ENCODE measurements at regions not wholly inside any gene's neighbourhood (a gene's known extent, or its start where the extent isn't known, plus 50 kb on each side); places are given as distances from the start of the nearest gene placed in this dataset.

GRCh38 chr2:144049137-144049536, 470.8 kb downstream of the ZEB2 start:
- H3K4me1 Mint-ChIP-seq, result no peaks in the 10 kb centered on the region
- Histone ChIP-seq H2BK5ac (ENCODE audit: insufficient read length, low read length) (no peak overlapping the region), H3K79me1 (ENCODE audit: insufficient read depth, low read depth, low read length, poor library complexity, severe bottlenecking) (no peaks in the 10 kb centered on the region), H3K4me2 (ENCODE audit: insufficient read depth, insufficient read length, low read length) (no peak overlapping the region), H3K79me2 (ENCODE audit: insufficient read depth, low read length) (no peaks in the 10 kb centered on the region), H2BK12ac (ENCODE audit: insufficient read length, low read depth, low read length) (no peak overlapping the region), H3K14ac (ENCODE audit: insufficient read depth, low read length) (no peak overlapping the region), H2BK120ac (ENCODE audit: low read depth, low read length, poor library complexity, severe bottlenecking) (no peak overlapping the region), H3K23ac (ENCODE audit: insufficient read length, low read depth, low read length) (no peak overlapping the region), H3K18ac (ENCODE audit: insufficient read length, low read depth, low read length) (no peak overlapping the region), H3K9me3 (ENCODE audit: control insufficient read depth, low read depth, low read length) (no peaks in the 10 kb centered on the region), H3K27ac (ENCODE audit: insufficient read length, low read depth, low read length) (no peak overlapping the region), H3K9ac (ENCODE audit: extremely low read depth, insufficient read length, low read length) (no peak overlapping the region), H4K8ac (replicated peaks; ENCODE audit: insufficient read length, low read depth, low read length) (no peak overlapping the region), H3K56ac (ENCODE audit: insufficient read length, low read depth, low read length) (no peak overlapping the region), H3K27me3 (ENCODE audit: insufficient read depth, low read length) (no peaks in the 10 kb centered on the region), H2BK15ac (ENCODE audit: low read depth, low read length) (no peak overlapping the region), H4K91ac (ENCODE audit: insufficient read length, low read depth, low read length) (no peak overlapping the region), H2AFZ (ENCODE audit: low read length) (no peak overlapping the region), H3K23me2 (ENCODE audit: insufficient read length, low read depth, low read length, poor library complexity, severe bottlenecking) (no peaks in the 10 kb centered on the region), H3K4me1 (ENCODE audit: insufficient read depth, low read length) (no peaks in the 10 kb centered on the region), H2AK5ac (ENCODE audit: insufficient read length, low read length) (no peak overlapping the region), H3T11ph (ENCODE audit: low read length) (no peak overlapping the region), H4K20me1 (ENCODE audit: control insufficient read depth, insufficient read depth, insufficient read length) (no peaks in the 10 kb centered on the region), H3K4ac (ENCODE audit: low read depth, low read length) (no peak overlapping the region), H2BK20ac (ENCODE audit: low read depth, low read length, poor library complexity, severe bottlenecking) (no peak overlapping the region), H4K5ac (ENCODE audit: insufficient read length, low read depth, low read length) (no peak overlapping the region)
- H3K36me3 Mint-ChIP-seq (ENCODE audit: insufficient read depth in 1 of 3, low read depth in 3 of 3), result no peaks in the 10 kb centered on the region
- no peak for TF ChIP-seq CTCF (conservative IDR thresholded peaks at IDR 0.05)
- H3K27me3 Mint-ChIP-seq (ENCODE audit: low read depth), result no peaks in the 10 kb centered on the region
- WGBS (ENCODE audit: extremely low coverage, insufficient read length, low lambda C conversion rate), result no CpG with 5 or more reads among the region's 3 CpGs
- no peaks in the 10 kb centered on the region for H3K9me3 Mint-ChIP-seq
- DNase-seq, result no peak
- H3K4me3 Mint-ChIP-seq, result no peak overlapping the region
- H3K27ac Mint-ChIP-seq, result no peak overlapping the region

Data from H9 (cell line).